HepG2 (cell line): ENCODE measurements at regions not wholly inside any gene's neighbourhood (a gene's known extent, or its start where the extent isn't known, plus 50 kb on each side); places are given as distances from the start of the nearest gene placed in this dataset.

ENCODE experiments used
- ATAC-seq: fragments of 200-7000 bp; cut with Tn5 transposase; 3 replicates; pipeline ENCODE4 v1.9.1; 2020; ENCODE audit warnings: mild to moderate bottlenecking, moderate library complexity
- BruUV-seq: library from RNA; stranded (reverse); fragments of 400-500 nt; replicated peaks from 2 replicates; lab custom pipeline; 2021; lab: Mats Ljungman, UMichigan
- CTCF ChIA-PET: fragments of 300-600 bp; formaldehyde crosslinking; extraction: SDS; loops from one replicate; lab custom pipeline; 2021; ENCODE audit warnings: low total read pairs, inconsistent platforms, low intra/inter-chr PET ratio; lab: Yijun Ruan, JAX
- POLR2A ChIA-PET: fragments of 350-600 bp; sonication (Branson Sonifier 250); formaldehyde crosslinking; loops from one replicate; lab custom pipeline; 2020; ENCODE audit warnings: antibody characterized with exemption, inconsistent platforms; lab: Yijun Ruan, JAX
- DNase-seq: peaks from one replicate; pipeline ENCODE4 v3.0.0-alpha.2; 2015; ENCODE audit warnings: low spot score
- FAIRE-seq: peaks from 3 replicates; lab custom pipeline; 2011; peaks lifted over from hg19 to GRCh38; lab: Jason Lieb, UNC
- H2AFZ ChIP-seq: one replicate; pipeline ENCODE4 v1.6.1; 2011; ENCODE audit warnings: low read length, inconsistent platforms
- H3K27ac ChIP-seq: fragments of 300-600 bp; 3 replicates; pipeline ENCODE4 v1.8.0; 2011; ENCODE audit warnings: mixed run types, mild to moderate bottlenecking, mixed read lengths, low read length, inconsistent platforms; ENCODE audit not compliant: insufficient read depth; ENCODE audit errors: extremely low read length
- H3K27me3 ChIP-seq, 2 experiments: fragments of 200-600 bp in 1 of 2; 2 replicates in 1 of 2; 3 replicates in 1 of 2; pipeline versions ENCODE4 v1.6.0 to v1.8.0; 2011; ENCODE audit warnings: low read length in 2 of 2, mild to moderate bottlenecking in 2 of 2, moderate library complexity in 2 of 2, inconsistent platforms in 1 of 2; ENCODE audit not compliant: insufficient read depth in 2 of 2, control insufficient read depth in 1 of 2
- H3K36me3 ChIP-seq, 2 experiments: fragments of 200-600 bp in 1 of 2; replicated peaks in 1 of 2; 2 replicates in 1 of 2; 3 replicates in 1 of 2; pipeline versions ENCODE4 v1.5.1 to v1.8.0; 2011; ENCODE audit warnings: low read length in 2 of 2, inconsistent platforms in 1 of 2; ENCODE audit not compliant: insufficient read depth in 2 of 2, control insufficient read depth in 1 of 2
- H3K4me1 ChIP-seq: 2 replicates; pipeline ENCODE4 v1.5.1; 2012; ENCODE audit warnings: low read length, inconsistent platforms; ENCODE audit not compliant: insufficient read depth
- H3K4me2 ChIP-seq: 2 replicates; pipeline ENCODE4 v1.6.0; 2011; ENCODE audit warnings: low read depth, low read length, inconsistent platforms
- H3K4me3 ChIP-seq, 3 experiments: fragments of 200-600 bp in 1 of 3; sonication (generic), shearing (Covaris generic) in 1 of 3; replicated peaks in 1 of 3; 2 replicates each; pipeline ENCODE4 v1.5.1; 2011 to 2016; ENCODE audit warnings: low read length in 3 of 3, inconsistent platforms in 2 of 3, low read depth in 2 of 3, mild to moderate bottlenecking in 2 of 3, control low read depth in 1 of 3, mixed read lengths in 1 of 3; ENCODE audit not compliant: insufficient read depth in 1 of 3
- H3K79me2 ChIP-seq: one replicate; pipeline ENCODE4 v1.6.1; 2011; ENCODE audit warnings: low read length, inconsistent platforms; ENCODE audit not compliant: insufficient read depth
- H3K9ac ChIP-seq: 2 replicates; pipeline ENCODE4 v1.6.0; 2011; ENCODE audit warnings: mild to moderate bottlenecking, low read depth, low read length, inconsistent platforms; ENCODE audit not compliant: insufficient read depth
- H3K9me3 ChIP-seq: 2 replicates; pipeline ENCODE4 v1.5.1; 2012; ENCODE audit warnings: mild to moderate bottlenecking, low read length
- H4K20me1 ChIP-seq: 2 replicates; pipeline ENCODE4 v1.6.0; 2011; ENCODE audit warnings: inconsistent platforms, mild to moderate bottlenecking, low read length, moderate library complexity; ENCODE audit not compliant: insufficient read depth
- SKI ChIP-seq: fragments of 450-650 bp; IDR thresholded peaks from one replicate; pipeline ENCODE4 v1.6.1; 2018; ENCODE audit warnings: mild to moderate bottlenecking; ENCODE audit not compliant: partially characterized antibody
- WGBS: methylation state at CpG from one replicate; pipeline ENCODE4 v1.1.6; 2017; ENCODE audit warnings: low lambda C conversion rate; 5-methylcytosine and 5-hydroxymethylcytosine counted together
- in situ Hi-C: cut with HindIII; loops from 2 replicates; pipeline ENCODE4 v1.10.0; 2017; ENCODE audit warnings: low pct_unique_long_range_greater_than_20kb; ENCODE audit not compliant: extremely low pct_ligation_motif_present
- intact Hi-C: fragments of 100-400 bp; cut with micrococcal nuclease; formaldehyde crosslinking; loops from one replicate; pipeline ENCODE4 v1.10.0; 2022; ENCODE audit not compliant: unreplicated experiment
- small RNA-seq, 3 experiments: library from RNA; depleted of rRNA; stranded (forward); fragments of <200 nt; gene quantifications; one replicate each; pipeline ENCODE3, GENCODE V24; 2012; ENCODE audit warnings: low read depth in 2 of 3, low replicate concordance in 1 of 3; ENCODE audit not compliant: insufficient read length in 3 of 3, insufficient read depth in 2 of 3

DNA sequence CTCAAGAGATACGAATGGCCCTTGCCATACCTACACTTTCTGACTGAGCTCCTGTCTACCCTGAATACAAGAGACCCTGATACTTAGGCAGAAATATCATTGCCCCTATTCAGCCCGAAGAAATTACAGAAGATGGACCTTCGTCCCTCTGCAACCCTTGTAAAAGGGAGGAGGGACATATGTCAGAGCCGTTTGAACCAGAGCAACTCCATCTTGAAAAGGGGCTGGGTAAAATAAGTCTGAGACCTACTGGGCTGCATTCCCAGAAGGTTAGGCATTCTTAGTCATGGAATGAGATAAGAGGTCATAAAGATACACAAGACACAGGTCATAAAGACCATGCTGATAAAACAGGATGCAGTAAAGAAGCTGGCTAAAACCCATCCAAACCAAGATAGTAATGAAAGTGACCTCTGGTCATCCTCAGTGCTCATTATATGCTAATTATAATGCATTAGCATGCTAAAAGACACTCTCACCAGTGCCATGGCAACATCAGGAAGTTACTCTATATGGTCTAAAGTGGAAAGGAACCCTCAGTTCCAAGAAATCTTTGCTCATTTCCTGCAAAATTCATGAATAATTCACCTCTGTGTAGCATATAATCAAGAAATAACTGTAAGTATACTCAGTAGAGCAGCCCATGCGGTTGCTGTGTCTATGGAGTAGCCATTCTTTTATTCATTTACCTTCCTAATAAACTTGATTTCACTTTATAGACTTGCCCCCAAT is 49.7 kb upstream of the GPD1L start:
- POLR2A ChIA-PET: no interaction called here
- Histone ChIP-seq H3K27me3 (peaks cover 1 to 20% of the 10 kb centered on the region in 2 experiments; a peak in 3 of 5 replicates), H3K9me3 (no peaks in the 10 kb centered on the region), H3K4me3 (no peak overlapping the region), H3K4me1 (no peaks in the 10 kb centered on the region), H4K20me1 (no peaks in the 10 kb centered on the region), H3K9ac (no peak overlapping the region), H3K79me2 (no peaks in the 10 kb centered on the region), H2AFZ (no peak overlapping the region), H3K27ac (no peak overlapping the region), H3K4me2 (no peak overlapping the region), H3K36me3 (no peaks in the 10 kb centered on the region)
- no peak for DNase-seq
- TF ChIP-seq SKI: no peak
- in situ Hi-C loops: no loop called here
- no TSS peak for BruUV-seq
- CTCF ChIA-PET: no interaction called here
- intact Hi-C loops: no loop called here
- 5% methylated on average over 5 of the region's 5 CpGs for WGBS
- ATAC-seq: no peak
- no peak for FAIRE-seq

Small RNA genes in the stretch of these regions (small RNA-seq; reads per million reads assigned to genes)
- gene RF00019: 0 reads per million in 3 experiments
